ENCODE measurements at regions not wholly inside any gene's neighbourhood (a gene's known extent, or its start where the extent isn't known, plus 50 kb on each side); places are given as distances from the start of the nearest gene placed in this dataset.
"Not testable (repeated sequence)": the region's sequence is repeated elsewhere in the genome, so short reads cannot be mapped to it uniquely, and the experiment has no call there.

- ATAC-seq (ENCODE audit: low read depth) (no peak), DNase-seq (no peak)
- intact Hi-C loops (cut with micrococcal nuclease): no loop called here
- Mint-ChIP-seq H3K36me3 (ENCODE audit: low read depth) (no peaks in the 10 kb centered on the region), H3K27me3 (no peaks in the 10 kb centered on the region), H3K4me1 (no peaks in the 10 kb centered on the region), H3K4me3 (no peak overlapping the region), H3K9me3 (peaks cover 5% of the 10 kb centered on the region), H3K27ac (no peak overlapping the region)
- POLR2A ChIA-PET: no interaction called here
- CTCF ChIA-PET: no interaction called here
- TF ChIP-seq CTCF (IDR thresholded peaks at IDR 0.05): no peak
Observed at GRCh38 chr11:50188040-50188439, 155.4 kb downstream of the OR4C45 start.

- no peak for TF ChIP-seq CTCF (IDR thresholded peaks at IDR 0.05)
- intact Hi-C loops (cut with micrococcal nuclease): no loop called here
- H3K4me3 Mint-ChIP-seq: no peak overlapping the region
- H3K9me3 Mint-ChIP-seq: peaks cover 9% of the 10 kb centered on the region
- ATAC-seq (ENCODE audit: low read depth) (no peak), DNase-seq (no peak)
- POLR2A ChIA-PET: no interaction called here
- no peaks in the 10 kb centered on the region for H3K36me3 Mint-ChIP-seq (ENCODE audit: low read depth)
- CTCF ChIA-PET: no interaction called here
- no peaks in the 10 kb centered on the region for H3K27me3 Mint-ChIP-seq
- H3K27ac Mint-ChIP-seq: no peak overlapping the region
- no peaks in the 10 kb centered on the region for H3K4me1 Mint-ChIP-seq
Observed at GRCh38 chr11:50192743-50193142, 160.1 kb downstream of the OR4C45 start.

GRCh38 chr11:50214376-50214775 lies 181.7 kb downstream of the OR4C45 start:
- Mint-ChIP-seq H3K4me1 (no peaks in the 10 kb centered on the region), H3K4me3 (no peak overlapping the region), H3K36me3 (ENCODE audit: low read depth) (no peaks in the 10 kb centered on the region), H3K9me3 (peaks cover 12% of the 10 kb centered on the region), H3K27ac (no peak overlapping the region), H3K27me3 (no peaks in the 10 kb centered on the region)
- POLR2A ChIA-PET: no interaction called here
- DNase-seq: no peak
- intact Hi-C loops (cut with micrococcal nuclease): no loop called here
- no peak for ATAC-seq (ENCODE audit: low read depth)
- TF ChIP-seq CTCF (IDR thresholded peaks at IDR 0.05): no peak
- CTCF ChIA-PET: no interaction called here

DNA sequence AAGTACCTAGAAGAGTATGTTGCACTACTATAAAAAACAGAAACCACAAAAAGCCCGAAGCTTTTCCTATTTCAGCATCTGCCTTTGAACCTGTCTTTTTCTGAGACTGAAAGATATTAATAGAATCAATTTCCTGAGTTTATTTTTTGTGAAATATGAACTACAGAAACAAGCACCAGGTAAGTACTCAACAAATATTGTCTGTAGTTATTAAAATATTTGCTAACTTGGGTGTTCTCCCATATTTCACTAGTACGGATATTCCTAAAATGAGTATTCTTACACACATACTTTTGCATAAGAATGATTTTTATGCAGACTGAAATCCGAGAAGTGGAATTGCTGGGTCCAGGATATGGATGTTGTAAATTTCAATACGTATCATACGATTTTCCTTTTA lies 188.0 kb downstream of the OR4C45 start:
- H3K4me1 Mint-ChIP-seq: no peaks in the 10 kb centered on the region
- no peak for TF ChIP-seq CTCF (IDR thresholded peaks at IDR 0.05)
- H3K4me3 Mint-ChIP-seq: no peak overlapping the region
- ChIA-PET CTCF (no interaction called here), POLR2A (no interaction called here)
- H3K27ac Mint-ChIP-seq: no peak overlapping the region
- H3K9me3 Mint-ChIP-seq: peaks cover 13% of the 10 kb centered on the region
- DNase-seq (no peak), ATAC-seq (ENCODE audit: low read depth) (no peak)
- no peaks in the 10 kb centered on the region for H3K27me3 Mint-ChIP-seq
- intact Hi-C loops (cut with micrococcal nuclease): no loop called here
- no peaks in the 10 kb centered on the region for H3K36me3 Mint-ChIP-seq (ENCODE audit: low read depth)

DNA sequence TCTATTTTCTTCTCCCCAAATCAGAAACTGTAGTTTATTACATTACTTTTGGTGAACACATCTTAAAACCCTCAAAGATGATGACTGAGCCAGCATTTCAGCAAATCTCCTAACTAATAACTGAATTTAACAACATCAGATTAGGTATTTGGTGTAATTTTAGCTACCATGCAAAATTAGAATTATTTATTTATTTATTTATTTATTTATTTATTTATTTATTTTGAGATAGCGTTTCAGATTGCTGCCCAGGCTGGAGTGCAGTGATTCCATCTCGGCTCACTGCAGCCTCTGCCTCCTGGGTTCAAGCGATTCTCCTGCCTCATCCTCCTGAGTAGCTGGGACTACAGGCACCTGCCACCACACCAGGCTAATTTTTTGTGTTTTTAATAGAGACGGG lies 205.7 kb downstream of the OR4C45 start:
- intact Hi-C loops (cut with micrococcal nuclease); H3K4me1 Mint-ChIP-seq; ATAC-seq (ENCODE audit: low read depth); H3K36me3 Mint-ChIP-seq (ENCODE audit: low read depth); H3K27me3 Mint-ChIP-seq; H3K27ac Mint-ChIP-seq; DNase-seq; H3K4me3 Mint-ChIP-seq; POLR2A ChIA-PET: not testable (repeated sequence)
- H3K9me3 Mint-ChIP-seq: peaks cover 10% of the 10 kb centered on the region
- CTCF ChIA-PET: interaction anchor here (0.6 kb wide), 1 partner anchor 1969 kb away, joined by 3 read pairs; no protein-coding TSS in a partner anchor

GRCh38 chr11:50246183-50246582 lies 213.5 kb downstream of the OR4C45 start:
- ATAC-seq (ENCODE audit: low read depth): no peak
- TF ChIP-seq CTCF (IDR thresholded peaks at IDR 0.05): no peak
- ChIA-PET CTCF (no interaction called here), POLR2A (no interaction called here)
- no peaks in the 10 kb centered on the region for H3K36me3 Mint-ChIP-seq (ENCODE audit: low read depth)
- H3K27ac Mint-ChIP-seq: no peak overlapping the region
- no peak overlapping the region for H3K4me3 Mint-ChIP-seq
- H3K4me1 Mint-ChIP-seq: no peaks in the 10 kb centered on the region
- intact Hi-C loops (cut with micrococcal nuclease): no loop called here
- H3K9me3 Mint-ChIP-seq: peaks cover 4% of the 10 kb centered on the region
- no peak for DNase-seq
- no peaks in the 10 kb centered on the region for H3K27me3 Mint-ChIP-seq
